ENCODE measurements at regions not wholly inside any gene's neighbourhood (a gene's known extent, or its start where the extent isn't known, plus 50 kb on each side); places are given as distances from the start of the nearest gene placed in this dataset.

GRCh38 chr6:16998461-16998860 is 103.4 kb upstream of the STMND1 start:
- Histone ChIP-seq H3K4me2 (ENCODE audit: control insufficient read depth, extremely low read depth, insufficient read depth, low read depth, low read length) (no peak overlapping the region), H3K27me3 (ENCODE audit: control insufficient read depth, extremely low read depth, insufficient read depth, low read length) (peaks cover 5% of the 10 kb centered on the region), H3K9me1 (ENCODE audit: control insufficient read depth, extremely low read depth, insufficient read depth, low read length) (no peaks in the 10 kb centered on the region), H3K27ac (ENCODE audit: control insufficient read depth, insufficient read depth, low read length) (no peak overlapping the region), H3K36me3 (ENCODE audit: control insufficient read depth in 2 of 2, extremely low read depth in 1 of 2, insufficient read depth in 2 of 2, low read length in 2 of 2) (no peaks in the 10 kb centered on the region), H3K4me1 (ENCODE audit: control insufficient read depth, extremely low read depth, insufficient read depth, low read length) (no peaks in the 10 kb centered on the region), H3K9me3 (ENCODE audit: control insufficient read depth, low read depth, low read length) (no peaks in the 10 kb centered on the region), H4K20me1 (ENCODE audit: control insufficient read depth, extremely low read depth, insufficient read depth, low read length) (no peaks in the 10 kb centered on the region), H2AFZ (ENCODE audit: control insufficient read depth, low read length) (no peak overlapping the region), H3K9ac (ENCODE audit: control insufficient read depth, extremely low read depth, insufficient read depth, low read length) (no peak overlapping the region), H3K79me2 (ENCODE audit: control insufficient read depth, insufficient read depth, low read length) (no peaks in the 10 kb centered on the region), H3K4me3 (ENCODE audit: control insufficient read depth in 2 of 3, extremely low read depth in 1 of 3, insufficient read depth in 2 of 3, low read depth in 1 of 3, low read length in 3 of 3) (no peak overlapping the region)
- TF ChIP-seq CTCF (optimal IDR thresholded peaks at IDR 0.05 in 1 of 3, IDR thresholded peaks at IDR 0.05 in 1 of 3, conservative IDR thresholded peaks at IDR 0.05 in 1 of 3; ENCODE audit: extremely low read depth in 1 of 3, insufficient read depth in 2 of 3, low read length in 3 of 3) (no peak), EZH2 (IDR thresholded peaks at IDR 0.05; ENCODE audit: low read length) (no peak)
- FAIRE-seq (no peak), DNase-seq (ENCODE audit: low read depth, low spot score) (no peak)
- dilution Hi-C loops (cut with MboI; ENCODE audit: extremely low pct_ligation_motif_present, low sequenced_read_pairs), result no loop called here

GRCh38 chr6:16995511-16996250 is 106.2 kb upstream of the STMND1 start:
- H3K27me3 ChIP-seq (ENCODE audit: control insufficient read depth, extremely low read depth, insufficient read depth, low read length), result peaks cover 5% of the 10 kb centered on the region
- dilution Hi-C loops (cut with MboI; ENCODE audit: extremely low pct_ligation_motif_present, low sequenced_read_pairs), result no loop called here

More at GRCh38 chr6:16995511-16996250, 106.2 kb upstream of the STMND1 start:
- FAIRE-seq (no peak), DNase-seq (ENCODE audit: low read depth, low spot score) (no peak)
- Histone ChIP-seq H3K4me2 (ENCODE audit: control insufficient read depth, extremely low read depth, insufficient read depth, low read depth, low read length) (no peak overlapping the region), H3K27ac (ENCODE audit: control insufficient read depth, insufficient read depth, low read length) (no peak overlapping the region), H4K20me1 (ENCODE audit: control insufficient read depth, extremely low read depth, insufficient read depth, low read length) (no peaks in the 10 kb centered on the region), H3K4me3 (ENCODE audit: control insufficient read depth in 2 of 3, extremely low read depth in 1 of 3, insufficient read depth in 2 of 3, low read depth in 1 of 3, low read length in 3 of 3) (no peak overlapping the region), H3K9ac (ENCODE audit: control insufficient read depth, extremely low read depth, insufficient read depth, low read length) (no peak overlapping the region), H3K36me3 (ENCODE audit: control insufficient read depth in 2 of 2, extremely low read depth in 1 of 2, insufficient read depth in 2 of 2, low read length in 2 of 2) (no peaks in the 10 kb centered on the region), H3K9me3 (ENCODE audit: control insufficient read depth, low read depth, low read length) (no peaks in the 10 kb centered on the region), H2AFZ (ENCODE audit: control insufficient read depth, low read length) (no peak overlapping the region), H3K9me1 (ENCODE audit: control insufficient read depth, extremely low read depth, insufficient read depth, low read length) (no peaks in the 10 kb centered on the region), H3K4me1 (ENCODE audit: control insufficient read depth, extremely low read depth, insufficient read depth, low read length) (no peaks in the 10 kb centered on the region), H3K79me2 (ENCODE audit: control insufficient read depth, insufficient read depth, low read length) (no peaks in the 10 kb centered on the region)
- TF ChIP-seq CTCF (optimal IDR thresholded peaks at IDR 0.05 in 1 of 3, IDR thresholded peaks at IDR 0.05 in 1 of 3, conservative IDR thresholded peaks at IDR 0.05 in 1 of 3; ENCODE audit: extremely low read depth in 1 of 3, insufficient read depth in 2 of 3, low read length in 3 of 3) (no peak), EZH2 (IDR thresholded peaks at IDR 0.05; ENCODE audit: low read length) (no peak)
